GM19239 (cell line): ENCODE measurements at regions not wholly inside any gene's neighbourhood (a gene's known extent, or its start where the extent isn't known, plus 50 kb on each side); places are given as distances from the start of the nearest gene placed in this dataset.
"Not testable (repeated sequence)": the region's sequence is repeated elsewhere in the genome, so short reads cannot be mapped to it uniquely, and the experiment has no call there.

Source experiments
- DNase-seq: peaks from one replicate; pipeline ENCODE4 v3.0.0; 2011; ENCODE audit warnings: low spot score; ENCODE audit not compliant: insufficient read length
- FAIRE-seq: peaks from 2 replicates; lab custom pipeline; 2011; peaks lifted over from hg19 to GRCh38; lab: Jason Lieb, UNC

DNA sequence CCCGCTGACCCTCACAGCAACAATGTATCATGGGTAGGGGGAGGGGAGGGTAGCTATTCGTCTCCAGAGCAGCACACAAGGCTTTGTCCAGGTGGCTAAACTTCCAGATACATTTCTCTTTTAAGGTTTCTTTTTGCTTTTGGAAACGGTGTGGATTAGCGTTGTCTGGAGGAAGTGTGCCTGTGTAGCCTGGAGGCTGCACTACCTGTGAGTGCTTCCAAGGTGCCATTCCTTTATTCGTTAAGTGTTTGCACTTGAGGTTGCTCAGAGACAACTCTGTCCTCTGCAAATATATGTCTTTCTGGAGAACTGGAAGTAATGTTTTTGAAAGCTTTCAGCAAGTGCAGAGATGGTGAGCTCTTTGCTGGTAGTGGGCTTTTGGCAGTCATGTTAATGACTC, 53.1 kb downstream of the HSFY1 start:
- not testable (repeated sequence) for DNase-seq, FAIRE-seq

GRCh38 chrY:18601287-18601686, 54.8 kb downstream of the HSFY1 start:
- FAIRE-seq, result peak; percentile 90
- not testable (repeated sequence) for DNase-seq

- not testable (repeated sequence) for DNase-seq, FAIRE-seq
Measured at GRCh38 chrY:18606251-18606650, 59.7 kb downstream of the HSFY1 start.

DNA sequence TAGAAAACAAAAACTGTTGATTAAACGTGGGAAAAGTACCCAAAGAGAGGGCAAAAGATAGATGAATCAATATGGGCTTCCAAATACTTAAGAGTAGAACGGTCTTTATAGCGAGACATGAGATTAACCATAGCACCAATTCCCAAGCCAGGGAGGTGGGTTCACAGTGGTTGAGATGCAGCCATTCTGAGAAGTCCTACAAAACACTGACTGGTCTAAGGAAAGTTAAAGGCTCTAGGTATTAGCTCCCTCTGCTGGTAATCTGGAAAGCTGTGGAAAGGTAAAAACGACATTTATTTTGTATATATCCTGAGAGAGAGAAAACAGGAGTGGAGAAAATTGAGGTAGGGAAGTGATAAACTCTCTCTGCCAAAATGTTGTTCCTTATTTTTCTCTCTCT, 61.7 kb downstream of the HSFY1 start:
- FAIRE-seq, result peak; percentile 57
- DNase-seq, result not testable (repeated sequence)

- FAIRE-seq, DNase-seq: not testable (repeated sequence)
Measured at GRCh38 chrY:18615809-18616208, 69.3 kb downstream of the HSFY1 start.

- DNase-seq, result not testable (repeated sequence)
- FAIRE-seq, result peak; percentile 31
Measured at GRCh38 chrY:18629805-18630516, 83.4 kb downstream of the HSFY1 start.

- FAIRE-seq, DNase-seq: not testable (repeated sequence)
Measured at GRCh38 chrY:18630571-18630970, 84.1 kb downstream of the HSFY1 start.

- not testable (repeated sequence) for DNase-seq
- peak; percentile 53 for FAIRE-seq
Measured at GRCh38 chrY:18631610-18632009, 85.1 kb downstream of the HSFY1 start.

- no peak for DNase-seq
- FAIRE-seq, result no peak
Measured at GRCh38 chrY:18650746-18651145, 104.2 kb downstream of the HSFY1 start.

- FAIRE-seq, result no peak
Measured at GRCh38 chrY:18664559-18664958, 109.0 kb downstream of the HSFY2 start.

GRCh38 chrY:18669790-18670189, 103.7 kb downstream of the HSFY2 start:
- peak; percentile 1 for DNase-seq
- FAIRE-seq, result peak; percentile 21

More at GRCh38 chrY:18664559-18664958, 109.0 kb downstream of the HSFY2 start:
- no peak for DNase-seq

- no peak for FAIRE-seq
Measured at GRCh38 chrY:18671970-18672369, 101.6 kb downstream of the HSFY2 start.

DNA sequence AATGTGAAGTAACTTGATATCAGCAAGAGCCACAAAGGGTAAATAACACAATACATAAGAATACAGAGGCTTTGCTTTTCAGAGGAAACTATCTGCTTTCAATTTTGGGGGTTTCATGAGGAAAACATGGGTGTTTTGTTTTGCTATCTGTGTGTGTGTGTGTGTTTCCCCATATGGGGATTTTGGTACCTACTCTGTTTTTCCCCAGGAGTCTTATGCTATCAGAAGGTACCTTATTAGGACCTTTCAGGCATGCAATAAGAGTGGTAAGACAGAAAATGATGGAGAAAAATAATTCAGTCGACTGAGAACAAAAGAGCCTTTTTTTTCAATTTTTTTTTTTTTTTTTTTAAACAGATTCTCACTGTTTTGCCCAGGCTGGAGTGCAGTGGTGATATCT, 87.5 kb downstream of the HSFY2 start:
- DNase-seq, FAIRE-seq: not testable (repeated sequence)

More at GRCh38 chrY:18671970-18672369, 101.6 kb downstream of the HSFY2 start:
- no peak for DNase-seq

DNA sequence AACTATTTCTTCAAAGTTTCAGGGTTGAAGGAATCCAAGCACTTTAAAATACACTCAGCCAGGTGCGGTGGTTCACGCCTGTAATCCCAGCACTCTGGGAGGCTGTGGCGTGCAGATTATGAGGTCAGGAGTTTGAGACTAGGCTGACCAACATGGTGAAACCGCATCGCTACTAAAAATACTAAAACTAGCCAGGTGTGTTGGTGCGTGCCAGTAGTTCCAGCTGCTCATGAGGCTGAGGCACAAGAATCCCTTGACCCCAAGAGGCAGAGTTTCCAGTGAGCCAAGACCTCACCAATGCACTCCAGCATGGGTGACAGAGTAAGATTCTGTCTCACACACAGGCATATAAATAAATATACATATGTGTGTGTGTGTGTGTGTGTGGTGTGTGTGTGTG, 85.2 kb downstream of the HSFY2 start:
- peak; percentile 11 for FAIRE-seq
- not testable (repeated sequence) for DNase-seq

DNA sequence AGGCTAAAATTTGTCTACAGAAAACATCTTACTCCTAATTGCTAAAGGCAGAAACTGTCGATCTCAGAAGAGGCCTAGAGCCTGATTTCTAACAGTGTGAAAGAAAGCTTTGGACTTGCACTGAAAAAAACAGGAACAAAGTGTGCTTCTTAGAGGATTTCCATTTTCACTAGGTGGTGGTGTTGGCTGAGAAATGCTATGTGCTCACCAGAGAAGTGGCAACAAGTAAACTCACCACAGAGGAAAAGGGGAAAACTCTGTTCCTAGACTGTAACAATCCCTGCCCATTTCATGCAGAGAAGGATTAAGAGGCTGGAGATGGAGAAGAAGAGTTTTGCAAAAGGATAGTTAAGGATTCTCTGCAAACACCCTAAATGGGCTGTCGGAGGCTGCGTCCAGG, 84.1 kb downstream of the HSFY2 start:
- not testable (repeated sequence) for FAIRE-seq, DNase-seq

- DNase-seq, result not testable (repeated sequence)
- FAIRE-seq, result peak; percentile 61
Measured at GRCh38 chrY:18689890-18690593, 83.5 kb downstream of the HSFY2 start.

DNA sequence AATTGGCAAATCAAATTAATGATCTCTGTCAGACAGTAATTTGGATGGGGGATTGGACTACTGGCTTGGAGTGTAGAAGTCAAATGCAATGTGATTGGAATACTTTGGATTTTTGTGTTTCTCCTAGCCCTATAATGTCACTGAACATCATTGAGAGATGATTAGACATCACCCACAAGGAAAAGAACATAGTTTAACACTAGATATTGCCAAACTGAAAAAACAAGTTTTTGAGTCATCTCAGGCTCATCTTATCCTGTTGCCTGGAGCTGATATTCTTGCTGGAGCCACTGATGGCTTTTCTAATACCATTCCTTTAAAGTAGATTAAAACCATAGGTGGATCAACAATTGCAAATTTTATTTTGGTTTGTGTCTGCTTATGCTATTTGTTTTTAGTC, 76.7 kb downstream of the HSFY2 start:
- not testable (repeated sequence) for DNase-seq, FAIRE-seq

DNA sequence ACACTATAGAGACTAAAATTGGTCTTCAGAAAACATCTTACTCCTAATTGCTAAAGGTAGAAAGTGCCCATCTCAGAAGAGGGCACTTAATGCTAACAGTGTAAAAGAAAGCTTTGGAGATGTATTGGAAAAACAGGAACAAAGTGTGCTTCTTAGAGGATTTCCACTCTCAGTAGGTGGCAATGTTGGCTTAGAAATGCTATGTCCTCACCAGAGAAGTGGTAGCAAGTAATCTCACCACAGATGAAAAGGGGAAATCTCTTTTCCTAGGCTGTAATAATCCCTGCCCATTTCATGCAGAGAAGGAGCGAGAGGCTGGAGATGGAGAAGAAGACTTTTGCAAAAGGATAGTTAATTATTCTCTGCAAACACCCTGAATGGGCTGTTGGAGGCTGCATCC, 69.3 kb downstream of the HSFY2 start:
- DNase-seq, FAIRE-seq: not testable (repeated sequence)

- not testable (repeated sequence) for DNase-seq, FAIRE-seq
Measured at GRCh38 chrY:18711785-18712184, 61.8 kb downstream of the HSFY2 start.

GRCh38 chrY:18713760-18714159, 59.8 kb downstream of the HSFY2 start:
- FAIRE-seq, DNase-seq: not testable (repeated sequence)

GRCh38 chrY:18718714-18719113, 54.8 kb downstream of the HSFY2 start:
- peak; percentile 68 for FAIRE-seq
- DNase-seq, result not testable (repeated sequence)
